Jurkat, Clone E6-1 (cell line): ENCODE measurements at regions not wholly inside any gene's neighbourhood (a gene's known extent, or its start where the extent isn't known, plus 50 kb on each side); places are given as distances from the start of the nearest gene placed in this dataset.

Experiments
- DNase-seq: peaks from one replicate; pipeline ENCODE4 v3.0.0-alpha.2; 2011; ENCODE audit warnings: low read depth, low spot score
- H3K4me3 ChIP-seq: 2 replicates; pipeline ENCODE4 v1.5.1; 2011; ENCODE audit warnings: mild to moderate bottlenecking, low read length, control low read depth, moderate library complexity

GRCh38 chr12:94020335-94020734 is 128.0 kb upstream of the PLXNC1 start:
- no peak for DNase-seq

GRCh38 chr12:94023879-94024278 is 124.5 kb upstream of the PLXNC1 start:
- no peak for DNase-seq
- no peak overlapping the region for H3K4me3 ChIP-seq

More at GRCh38 chr12:94020335-94020734, 128.0 kb upstream of the PLXNC1 start:
- no peak overlapping the region for H3K4me3 ChIP-seq

GRCh38 chr12:94025068-94025467 is 123.3 kb upstream of the PLXNC1 start:
- no peak for DNase-seq
- no peak overlapping the region for H3K4me3 ChIP-seq

- no peak for DNase-seq
- no peak overlapping the region for H3K4me3 ChIP-seq
These were observed 122.6 kb upstream of the PLXNC1 start for GRCh38 chr12:94025756-94026155.

GRCh38 chr12:94026596-94026995 is 121.8 kb upstream of the PLXNC1 start:
- no peak overlapping the region for H3K4me3 ChIP-seq
- DNase-seq, result no peak

GRCh38 chr12:94027561-94027960 is 120.8 kb upstream of the PLXNC1 start:
- DNase-seq, result no peak
- no peak overlapping the region for H3K4me3 ChIP-seq

- DNase-seq, result no peak
These were observed 116.6 kb upstream of the PLXNC1 start for GRCh38 chr12:94031763-94032162.

GRCh38 chr12:94032368-94032767 is 116.0 kb upstream of the PLXNC1 start:
- DNase-seq, result no peak
- no peak overlapping the region for H3K4me3 ChIP-seq

More at GRCh38 chr12:94031763-94032162, 116.6 kb upstream of the PLXNC1 start:
- H3K4me3 ChIP-seq, result no peak overlapping the region

- H3K4me3 ChIP-seq, result no peak overlapping the region
- peak; percentile 28 for DNase-seq
These were observed 115.3 kb upstream of the PLXNC1 start for GRCh38 chr12:94033101-94033500.

- H3K4me3 ChIP-seq, result no peak overlapping the region
- no peak for DNase-seq
These were observed 114.6 kb upstream of the PLXNC1 start for GRCh38 chr12:94033784-94034183.

GRCh38 chr12:94037444-94037843 is 110.9 kb upstream of the PLXNC1 start:
- DNase-seq, result no peak
- H3K4me3 ChIP-seq, result no peak overlapping the region

- H3K4me3 ChIP-seq, result no peak overlapping the region
- no peak for DNase-seq
These were observed 109.8 kb upstream of the PLXNC1 start for GRCh38 chr12:94038605-94039004.

GRCh38 chr12:94039199-94039840 is 109.1 kb upstream of the PLXNC1 start:
- no peak overlapping the region for H3K4me3 ChIP-seq
- DNase-seq, result no peak

GRCh38 chr12:94039914-94040313 is 108.5 kb upstream of the PLXNC1 start:
- no peak overlapping the region for H3K4me3 ChIP-seq
- no peak for DNase-seq

GRCh38 chr12:94041850-94042249 is 106.5 kb upstream of the PLXNC1 start:
- DNase-seq, result no peak
- H3K4me3 ChIP-seq, result no peak overlapping the region

- DNase-seq, result no peak
- H3K4me3 ChIP-seq, result no peak overlapping the region
These were observed 106.1 kb upstream of the PLXNC1 start for GRCh38 chr12:94042321-94042720.

- no peak for DNase-seq
- no peak overlapping the region for H3K4me3 ChIP-seq
These were observed 101.6 kb upstream of the PLXNC1 start for GRCh38 chr12:94046626-94047410.

GRCh38 chr12:94047781-94048567 is 100.4 kb upstream of the PLXNC1 start:
- no peak for DNase-seq
- no peak overlapping the region for H3K4me3 ChIP-seq

- DNase-seq, result no peak
- H3K4me3 ChIP-seq, result no peak overlapping the region
These were observed 99.6 kb upstream of the PLXNC1 start for GRCh38 chr12:94048757-94049156.

GRCh38 chr12:94049718-94050117 is 98.7 kb upstream of the PLXNC1 start:
- H3K4me3 ChIP-seq, result no peak overlapping the region
- no peak for DNase-seq
